ENCODE measurements at regions not wholly inside any gene's neighbourhood (a gene's known extent, or its start where the extent isn't known, plus 50 kb on each side); places are given as distances from the start of the nearest gene placed in this dataset.
A peak's percentile ranks its signal among the peaks of the same experiment; 100 is the strongest.

DNA sequence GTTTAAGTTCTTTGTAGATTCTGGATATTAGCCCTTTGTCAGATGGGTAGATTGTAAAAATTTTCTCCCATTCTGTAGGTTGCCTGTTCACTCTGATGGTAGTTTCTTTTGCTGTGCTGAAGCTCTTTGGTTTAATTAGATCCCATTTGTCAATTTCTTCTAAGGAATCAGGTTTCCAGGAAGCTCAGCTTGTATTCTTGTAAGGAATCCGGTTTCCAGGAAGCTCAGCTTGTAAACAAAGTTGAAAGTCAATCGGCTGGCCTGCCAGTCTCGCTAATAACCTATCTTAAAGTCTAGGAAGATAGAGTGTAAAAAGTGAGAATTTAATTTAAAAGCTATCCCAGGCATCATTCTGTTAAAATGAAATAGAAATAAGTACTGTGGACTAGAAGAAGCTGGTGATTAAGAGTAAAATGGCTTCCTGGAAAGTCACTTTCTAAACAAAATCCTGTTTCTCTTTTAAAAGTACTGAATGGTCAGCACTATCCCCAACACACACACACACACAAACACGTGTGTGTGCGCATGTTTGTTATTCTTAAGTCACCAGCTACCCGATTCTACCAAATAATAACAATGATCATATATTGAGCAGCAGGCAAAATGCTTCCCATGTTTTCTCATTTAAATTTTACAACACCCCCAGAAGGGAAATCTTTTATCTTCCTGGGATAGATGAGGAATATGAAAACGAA is 171.7 kb downstream of the PAPSS1 start:
- H3K27ac ChIP-seq (ENCODE audit: low read depth, low read length), result no peak overlapping the region
- no peaks in the 10 kb centered on the region for H3K4me1 ChIP-seq (ENCODE audit: control insufficient read depth in 1 of 2, insufficient read depth in 2 of 2, low read length in 2 of 2)
- H2AFZ ChIP-seq (ENCODE audit: insufficient read depth, low read length, poor library complexity), result no peak overlapping the region
- no peak overlapping the region for H4K8ac ChIP-seq (ENCODE audit: low read depth, low read length)
- no peak overlapping the region for H2BK5ac ChIP-seq (ENCODE audit: low read depth, low read length, poor library complexity)
- no peak overlapping the region for H3K23ac ChIP-seq (ENCODE audit: low read length)
- H3K9ac ChIP-seq (ENCODE audit: low read length), result no peak overlapping the region
- H3K79me2 ChIP-seq (ENCODE audit: control insufficient read depth, insufficient read depth, low read length, poor library complexity), result no peaks in the 10 kb centered on the region
- H4K91ac ChIP-seq (ENCODE audit: low read depth, low read length), result no peak overlapping the region
- no peaks in the 10 kb centered on the region for H3K79me1 ChIP-seq (ENCODE audit: low read length)
- no peak overlapping the region for H3K4ac ChIP-seq (ENCODE audit: low read depth, low read length)
- H3K36me3 ChIP-seq (ENCODE audit: control insufficient read depth in 1 of 2, insufficient read depth in 2 of 2, low read length in 2 of 2), result no peaks in the 10 kb centered on the region
- no peak overlapping the region for H2BK12ac ChIP-seq (ENCODE audit: low read length)
- no peaks in the 10 kb centered on the region for H3K27me3 ChIP-seq (ENCODE audit: insufficient read depth, low read length)
- no CpG with 5 or more reads among the region's 7 CpGs for WGBS (ENCODE audit: extremely low coverage, insufficient coverage, insufficient read length)
- no peak overlapping the region for H3K18ac ChIP-seq (ENCODE audit: low read length)
- H2AK5ac ChIP-seq (ENCODE audit: low read length), result no peak overlapping the region
- H3K14ac ChIP-seq (ENCODE audit: low read length), result no peak overlapping the region
- DNase-seq, result peak in 1 of 2 donors; percentile 8
- no peak overlapping the region for H4K12ac ChIP-seq (ENCODE audit: low read depth, low read length)
- no peak overlapping the region for H2BK120ac ChIP-seq (ENCODE audit: insufficient read depth, low read length, poor library complexity)
- no peak overlapping the region for H3K4me2 ChIP-seq (ENCODE audit: low read length)
- H3K9me3 ChIP-seq (ENCODE audit: insufficient read depth, low read depth, low read length), result no peaks in the 10 kb centered on the region
- no peak overlapping the region for H3K4me3 ChIP-seq (ENCODE audit: low read depth, low read length)

DNA sequence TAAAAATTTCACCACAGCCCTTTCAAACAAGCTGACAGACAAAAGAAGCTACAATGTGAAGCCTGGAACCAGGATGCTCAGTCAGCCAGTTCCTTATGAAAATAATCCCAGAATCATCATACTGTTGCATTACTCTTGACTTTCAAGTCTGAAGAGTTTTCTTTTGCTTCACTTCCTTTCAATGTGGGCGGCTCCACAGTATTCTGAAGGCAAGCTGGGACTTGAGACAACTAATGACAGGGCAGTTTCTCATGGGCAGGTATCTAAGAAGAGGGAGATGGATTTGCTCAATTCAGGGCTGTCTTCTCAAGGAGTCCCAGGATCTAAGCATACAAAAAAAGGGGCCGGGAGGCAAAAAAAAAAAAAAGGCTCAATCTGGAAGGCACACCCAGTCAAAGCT is 173.4 kb downstream of the PAPSS1 start:
- Histone ChIP-seq H2AK5ac (ENCODE audit: low read length) (no peak overlapping the region), H3K4me1 (ENCODE audit: control insufficient read depth in 1 of 2, insufficient read depth in 2 of 2, low read length in 2 of 2) (no peaks in the 10 kb centered on the region), H2BK12ac (ENCODE audit: low read length) (no peak overlapping the region), H3K14ac (ENCODE audit: low read length) (no peak overlapping the region), H3K18ac (ENCODE audit: low read length) (no peak overlapping the region), H4K8ac (ENCODE audit: low read depth, low read length) (no peak overlapping the region), H4K12ac (ENCODE audit: low read depth, low read length) (no peak overlapping the region), H3K4me3 (ENCODE audit: low read depth, low read length) (no peak overlapping the region), H2BK5ac (ENCODE audit: low read depth, low read length, poor library complexity) (no peak overlapping the region), H3K23ac (ENCODE audit: low read length) (no peak overlapping the region), H3K4me2 (ENCODE audit: low read length) (no peak overlapping the region), H3K27ac (ENCODE audit: low read depth, low read length) (no peak overlapping the region), H3K79me2 (ENCODE audit: control insufficient read depth, insufficient read depth, low read length, poor library complexity) (no peaks in the 10 kb centered on the region), H3K4ac (ENCODE audit: low read depth, low read length) (no peak overlapping the region), H3K9me3 (ENCODE audit: insufficient read depth, low read depth, low read length) (no peaks in the 10 kb centered on the region), H2AFZ (ENCODE audit: insufficient read depth, low read length, poor library complexity) (no peak overlapping the region), H3K36me3 (ENCODE audit: control insufficient read depth in 1 of 2, insufficient read depth in 2 of 2, low read length in 2 of 2) (no peaks in the 10 kb centered on the region), H3K9ac (ENCODE audit: low read length) (no peak overlapping the region), H4K91ac (ENCODE audit: low read depth, low read length) (no peak overlapping the region), H3K79me1 (ENCODE audit: low read length) (no peaks in the 10 kb centered on the region), H3K27me3 (ENCODE audit: insufficient read depth, low read length) (no peaks in the 10 kb centered on the region), H2BK120ac (ENCODE audit: insufficient read depth, low read length, poor library complexity) (no peak overlapping the region)
- WGBS (ENCODE audit: extremely low coverage, insufficient coverage, insufficient read length), result no CpG with 5 or more reads among the region's 2 CpGs
- no peak for DNase-seq

DNA sequence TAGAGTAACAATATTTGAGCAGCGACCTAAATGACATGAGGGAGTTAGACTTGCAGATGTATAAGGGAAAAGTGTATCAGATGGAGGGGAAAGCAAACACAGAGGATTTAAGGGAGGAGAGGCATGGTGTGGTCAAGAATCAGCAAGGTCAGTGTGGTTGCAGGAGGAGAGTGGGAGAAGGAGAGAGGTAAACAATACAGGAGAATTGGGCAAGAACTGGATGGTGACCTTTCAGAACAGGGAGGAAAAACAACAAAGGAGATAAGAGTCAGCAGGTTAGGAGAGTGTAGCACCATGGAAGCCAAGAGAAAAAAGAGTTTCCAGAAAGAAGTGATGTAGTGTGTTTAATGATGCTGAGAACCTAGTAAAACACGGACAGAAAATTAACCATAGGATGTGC is 178.5 kb downstream of the PAPSS1 start:
- Histone ChIP-seq H3K27me3 (ENCODE audit: insufficient read depth, low read length) (no peaks in the 10 kb centered on the region), H2AK5ac (ENCODE audit: low read length) (no peak overlapping the region), H3K23ac (ENCODE audit: low read length) (peak overlapping the region; percentile 66), H3K9ac (ENCODE audit: low read length) (no peak overlapping the region), H3K36me3 (ENCODE audit: control insufficient read depth in 1 of 2, insufficient read depth in 2 of 2, low read length in 2 of 2) (no peaks in the 10 kb centered on the region), H3K14ac (ENCODE audit: low read length) (no peak overlapping the region), H4K91ac (ENCODE audit: low read depth, low read length) (no peak overlapping the region), H3K4me3 (ENCODE audit: low read depth, low read length) (no peak overlapping the region), H3K79me2 (ENCODE audit: control insufficient read depth, insufficient read depth, low read length, poor library complexity) (no peaks in the 10 kb centered on the region), H3K4me1 (ENCODE audit: control insufficient read depth in 1 of 2, insufficient read depth in 2 of 2, low read length in 2 of 2) (no peaks in the 10 kb centered on the region), H2BK12ac (ENCODE audit: low read length) (no peak overlapping the region), H3K27ac (ENCODE audit: low read depth, low read length) (no peak overlapping the region), H2BK120ac (ENCODE audit: insufficient read depth, low read length, poor library complexity) (no peak overlapping the region), H2BK5ac (ENCODE audit: low read depth, low read length, poor library complexity) (no peak overlapping the region), H3K9me3 (ENCODE audit: insufficient read depth, low read depth, low read length) (no peaks in the 10 kb centered on the region), H3K4ac (ENCODE audit: low read depth, low read length) (no peak overlapping the region), H3K4me2 (ENCODE audit: low read length) (no peak overlapping the region), H2AFZ (ENCODE audit: insufficient read depth, low read length, poor library complexity) (no peak overlapping the region), H4K8ac (ENCODE audit: low read depth, low read length) (no peak overlapping the region), H3K79me1 (ENCODE audit: low read length) (no peaks in the 10 kb centered on the region), H3K18ac (ENCODE audit: low read length) (no peak overlapping the region), H4K12ac (ENCODE audit: low read depth, low read length) (no peak overlapping the region)
- no peak for DNase-seq
- WGBS (ENCODE audit: extremely low coverage, insufficient coverage, insufficient read length), result no CpG with 5 or more reads among the region's 2 CpGs

DNA sequence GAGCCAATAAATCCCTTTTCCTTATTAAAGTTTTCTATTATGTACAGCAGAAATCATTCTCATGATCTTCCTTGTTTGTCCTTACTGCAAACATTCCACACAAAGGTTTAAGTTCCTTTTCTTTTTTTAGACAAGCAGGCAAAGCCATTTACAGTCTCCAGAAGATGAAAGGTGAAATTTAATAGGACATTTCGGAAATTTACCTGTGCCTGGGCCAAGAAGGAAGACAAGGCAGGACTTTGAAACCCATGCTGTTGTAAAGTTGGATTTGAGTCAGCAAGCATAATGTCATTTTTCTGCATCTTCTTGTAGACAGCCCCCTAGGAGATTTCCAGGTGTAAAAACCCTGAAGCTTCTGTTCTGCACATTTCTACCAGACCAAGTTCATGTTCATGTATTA is 188.1 kb downstream of the PAPSS1 start:
- Histone ChIP-seq H3K4me2 (ENCODE audit: low read length) (no peak overlapping the region), H3K9ac (ENCODE audit: low read length) (no peak overlapping the region), H4K91ac (ENCODE audit: low read depth, low read length) (no peak overlapping the region), H3K9me3 (ENCODE audit: insufficient read depth, low read depth, low read length) (no peaks in the 10 kb centered on the region), H3K23ac (ENCODE audit: low read length) (no peak overlapping the region), H2BK120ac (ENCODE audit: insufficient read depth, low read length, poor library complexity) (no peak overlapping the region), H3K27me3 (ENCODE audit: insufficient read depth, low read length) (no peaks in the 10 kb centered on the region), H3K27ac (ENCODE audit: low read depth, low read length) (no peak overlapping the region), H3K14ac (ENCODE audit: low read length) (no peak overlapping the region), H2BK5ac (ENCODE audit: low read depth, low read length, poor library complexity) (no peak overlapping the region), H3K79me1 (ENCODE audit: low read length) (no peaks in the 10 kb centered on the region), H3K79me2 (ENCODE audit: control insufficient read depth, insufficient read depth, low read length, poor library complexity) (no peaks in the 10 kb centered on the region), H2AFZ (ENCODE audit: insufficient read depth, low read length, poor library complexity) (no peak overlapping the region), H3K4ac (ENCODE audit: low read depth, low read length) (no peak overlapping the region), H3K36me3 (ENCODE audit: control insufficient read depth in 1 of 2, insufficient read depth in 2 of 2, low read length in 2 of 2) (no peaks in the 10 kb centered on the region), H3K18ac (ENCODE audit: low read length) (no peak overlapping the region), H4K12ac (ENCODE audit: low read depth, low read length) (no peak overlapping the region), H4K8ac (ENCODE audit: low read depth, low read length) (no peak overlapping the region), H3K4me3 (ENCODE audit: low read depth, low read length) (no peak overlapping the region), H2AK5ac (ENCODE audit: low read length) (no peak overlapping the region), H2BK12ac (ENCODE audit: low read length) (no peak overlapping the region), H3K4me1 (ENCODE audit: control insufficient read depth in 1 of 2, insufficient read depth in 2 of 2, low read length in 2 of 2) (no peaks in the 10 kb centered on the region)
- no peak for DNase-seq
- no CpG with 5 or more reads among the region's 1 CpG for WGBS (ENCODE audit: extremely low coverage, insufficient coverage, insufficient read length)
